Breast epithelium (tissue), 3 donors: ENCODE measurements at regions not wholly inside any gene's neighbourhood (a gene's known extent, or its start where the extent isn't known, plus 50 kb on each side); places are given as distances from the start of the nearest gene placed in this dataset.

Experiments
- CTCF ChIP-seq, 3 donors: fragments of 450-650 bp; IDR thresholded peaks; one replicate each; pipeline ENCODE4 v1.5.1; 2016 to 2017; ENCODE audit warnings: antibody characterized with exemption in 3 of 3, mild to moderate bottlenecking in 3 of 3, moderate library complexity in 3 of 3
- POLR2AphosphoS5 ChIP-seq, 3 donors: sonication (generic); formaldehyde crosslinking; IDR thresholded peaks; one replicate each; pipeline ENCODE4 v1.6.1; 2017; ENCODE audit warnings: antibody characterized with exemption in 3 of 3

GRCh38 chr5:144030904-144031303, 139.6 kb downstream of the YIPF5 start:
- no peak for TF ChIP-seq CTCF (IDR thresholded peaks at IDR 0.05)
- no peak for TF ChIP-seq POLR2AphosphoS5 (IDR thresholded peaks at IDR 0.05)
